ENCODE measurements at regions not wholly inside any gene's neighbourhood (a gene's known extent, or its start where the extent isn't known, plus 50 kb on each side); places are given as distances from the start of the nearest gene placed in this dataset.

- ChIA-PET CTCF (no interaction called here), POLR2A (no interaction called here)
- H3K4me3 ChIP-seq (ENCODE audit: low read depth in 2 of 2, low read length in 1 of 2), result no peak overlapping the region
- H3K36me3 ChIP-seq (replicated peaks in 1 of 2; ENCODE audit: control insufficient read depth in 1 of 2, insufficient read depth in 2 of 2, low read length in 1 of 2), result no peaks in the 10 kb centered on the region
- no peaks in the 10 kb centered on the region for H3K9me2 ChIP-seq
- H3K27ac ChIP-seq (ENCODE audit: low read depth in 2 of 2, low read length in 1 of 2), result no peak overlapping the region
- 9% methylated on average over 2 of the region's 2 CpGs for WGBS (ENCODE audit: low lambda C conversion rate)
- no peak overlapping the region for H3K9ac ChIP-seq
- no peak overlapping the region for H3K4me2 ChIP-seq
- no peaks in the 10 kb centered on the region for H3F3A ChIP-seq (replicated peaks; ENCODE audit: insufficient read depth)
- H3K79me2 ChIP-seq (ENCODE audit: insufficient read depth), result no peaks in the 10 kb centered on the region
- DNase-seq, result no peak
- no peak for TF ChIP-seq FOXJ3 (CRISPR knock-in tag; IDR thresholded peaks at IDR 0.05)
- TF ChIP-seq NFIC (IDR thresholded peaks at IDR 0.05; ENCODE audit: borderline replicate concordance), result no peak
- no peak for TF ChIP-seq IRF3 (IDR thresholded peaks at IDR 0.05; ENCODE audit: low read depth, low read length)
- TF ChIP-seq MXI1 (IDR thresholded peaks at IDR 0.05; ENCODE audit: low read depth, low read length), result no peak
- no peak for TF ChIP-seq CTCF (IDR thresholded peaks at IDR 0.05)
- no peak for TF ChIP-seq RFX5 (IDR thresholded peaks at IDR 0.05; ENCODE audit: low read length)
- TF ChIP-seq RCOR1 (IDR thresholded peaks at IDR 0.05; ENCODE audit: low read length), result no peak
- TF ChIP-seq GATA2 (CRISPR knock-in tag; IDR thresholded peaks at IDR 0.05), result no peak
- no peaks in the 10 kb centered on the region for H3K4me1 ChIP-seq (ENCODE audit: control insufficient read depth in 1 of 2, insufficient read depth in 2 of 2, low read depth in 1 of 2, low read length in 1 of 2)
- H4K20me1 ChIP-seq (ENCODE audit: insufficient read depth), result no peaks in the 10 kb centered on the region
- H3K27me3 ChIP-seq (ENCODE audit: insufficient read depth), result no peaks in the 10 kb centered on the region
- H3K9me3 ChIP-seq, result no peaks in the 10 kb centered on the region
- H2AFZ ChIP-seq (ENCODE audit: low read depth), result no peak overlapping the region
Observed at GRCh38 chr14:44392984-44393383, 114.1 kb downstream of the FSCB start.

- H3K36me3 ChIP-seq (replicated peaks in 1 of 2; ENCODE audit: control insufficient read depth in 1 of 2, insufficient read depth in 2 of 2, low read length in 1 of 2), result no peaks in the 10 kb centered on the region
- DNase-seq, result no peak
- H3K27me3 ChIP-seq (ENCODE audit: insufficient read depth), result no peaks in the 10 kb centered on the region
- no peak overlapping the region for H3K4me2 ChIP-seq
- H3K9me2 ChIP-seq, result no peaks in the 10 kb centered on the region
- no peak overlapping the region for H2AFZ ChIP-seq (ENCODE audit: low read depth)
- no peaks in the 10 kb centered on the region for H3F3A ChIP-seq (replicated peaks; ENCODE audit: insufficient read depth)
- no peak overlapping the region for H3K9ac ChIP-seq
- POLR2A ChIA-PET, result no interaction called here
- TF ChIP-seq REST (IDR thresholded peaks at IDR 0.05; ENCODE audit: low read depth, low read length), result no peak
- TF ChIP-seq YY1 (IDR thresholded peaks at IDR 0.05; ENCODE audit: low read depth), result no peak
- no peak for TF ChIP-seq USF2 (IDR thresholded peaks at IDR 0.05; ENCODE audit: borderline replicate concordance, low read depth, low read length)
- H3K27ac ChIP-seq (ENCODE audit: low read depth in 2 of 2, low read length in 1 of 2), result no peak overlapping the region
- CTCF ChIA-PET, result no interaction called here
- H3K9me3 ChIP-seq, result no peaks in the 10 kb centered on the region
- H3K4me3 ChIP-seq (ENCODE audit: low read depth in 2 of 2, low read length in 1 of 2), result no peak overlapping the region
- H3K79me2 ChIP-seq (ENCODE audit: insufficient read depth), result no peaks in the 10 kb centered on the region
- no peaks in the 10 kb centered on the region for H4K20me1 ChIP-seq (ENCODE audit: insufficient read depth)
- no peaks in the 10 kb centered on the region for H3K4me1 ChIP-seq (ENCODE audit: control insufficient read depth in 1 of 2, insufficient read depth in 2 of 2, low read depth in 1 of 2, low read length in 1 of 2)
Observed at GRCh38 chr14:44388306-44388705, 118.8 kb downstream of the FSCB start.

All from SK-N-SH (cell line).